ENCODE measurements at regions not wholly inside any gene's neighbourhood (a gene's known extent, or its start where the extent isn't known, plus 50 kb on each side); places are given as distances from the start of the nearest gene placed in this dataset.

- CTCF ChIA-PET = interaction anchor here (1.0 kb wide), 1 partner anchor 19 kb away, joined by 4 read pairs; no protein-coding TSS in a partner anchor
- intact Hi-C loops (cut with micrococcal nuclease) = no loop called here
- no peaks in the 10 kb centered on the region for H3K27me3 ChIP-seq (replicated peaks in 1 of 4; ENCODE audit: control extremely low read depth in 1 of 4, control insufficient read depth in 3 of 4, insufficient read depth in 4 of 4, low read length in 3 of 4)
- POLR2A ChIA-PET = no interaction called here
- no peak overlapping the region for H3K4me3 ChIP-seq (ENCODE audit: control extremely low read depth in 1 of 5, extremely low read depth in 1 of 5, insufficient read depth in 1 of 5, low read depth in 2 of 5, low read length in 4 of 5)
- Mint-ChIP-seq H3K4me1 (peaks cover 17% of the 10 kb centered on the region), H3K9me3 (ENCODE audit: insufficient read depth) (peaks cover 11% of the 10 kb centered on the region), H3K27me3 (no peaks in the 10 kb centered on the region), H3K27ac (no peak overlapping the region), H3K4me3 (no peak overlapping the region)
- TF ChIP-seq EZH2 (IDR thresholded peaks at IDR 0.05; ENCODE audit: borderline replicate concordance, insufficient read depth, low read depth, low read length, poor library complexity, severe bottlenecking) = no peak
- no peak for TF ChIP-seq CTCF (IDR thresholded peaks at IDR 0.05)
- peaks cover 0 to 13% (median 4%) of the 10 kb centered on the region in 3 donors for H3K9me3 ChIP-seq (ENCODE audit: control extremely low read depth in 1 of 3, control insufficient read depth in 2 of 3, insufficient read depth in 1 of 3, low read length in 2 of 3)
- no peak overlapping the region for H3K27ac ChIP-seq (ENCODE audit: low read length in 2 of 2)
- DNase-seq (no peak), ATAC-seq (ENCODE audit: low read depth) (no peak)
- H3K36me3 ChIP-seq (replicated peaks in 1 of 2; ENCODE audit: control extremely low read depth in 1 of 2, control insufficient read depth in 1 of 2, extremely low read depth in 1 of 2, insufficient read depth in 2 of 2, low read length in 1 of 2) = no peaks in the 10 kb centered on the region
- H3K4me2 ChIP-seq (replicated peaks; ENCODE audit: low read depth, low read length, poor library complexity, severe bottlenecking) = no peak overlapping the region
- H3K4me1 ChIP-seq (ENCODE audit: control insufficient read depth in 2 of 2, insufficient read depth in 2 of 2, low read length in 2 of 2) = peaks cover 0 to 6% of the 10 kb centered on the region in 2 donors
- 44% methylated on average over 2 of the region's 4 CpGs for whole genome bisulfite sequencing (ENCODE audit: insufficient coverage)
- no peaks in the 10 kb centered on the region for H3K79me2 ChIP-seq (ENCODE audit: control insufficient read depth, insufficient read depth, low read length)
- no peak overlapping the region for H2AFZ ChIP-seq (ENCODE audit: insufficient read depth, low read depth, low read length, poor library complexity, severe bottlenecking)
- H4K20me1 ChIP-seq (ENCODE audit: control insufficient read depth, insufficient read depth, low read length, poor library complexity, severe bottlenecking) = no peaks in the 10 kb centered on the region
- H3K9ac ChIP-seq (ENCODE audit: low read length) = no peak overlapping the region
Observed at GRCh38 chr7:50185208-50185607, 92.2 kb upstream of the ZPBP start.

GRCh38 chr7:50184271-50184990 lies 91.4 kb upstream of the ZPBP start:
- intact Hi-C loops (cut with micrococcal nuclease) = no loop called here

More at GRCh38 chr7:50184271-50184990, 91.4 kb upstream of the ZPBP start:
- ChIA-PET POLR2A (no interaction called here), CTCF (interaction anchor here (1.0 to 1.4 kb wide), 3 partner anchors 8 to 21 kb away, joined by 3 to 4 read pairs (median 3); no protein-coding TSS in a partner anchor)
- no peak overlapping the region for H3K27ac Mint-ChIP-seq
- Histone ChIP-seq H3K79me2 (ENCODE audit: control insufficient read depth, insufficient read depth, low read length) (no peaks in the 10 kb centered on the region), H2AFZ (ENCODE audit: insufficient read depth, low read depth, low read length, poor library complexity, severe bottlenecking) (no peak overlapping the region), H3K27ac (ENCODE audit: low read length in 2 of 2) (no peak overlapping the region), H4K20me1 (ENCODE audit: control insufficient read depth, insufficient read depth, low read length, poor library complexity, severe bottlenecking) (no peaks in the 10 kb centered on the region), H3K9me3 (ENCODE audit: control extremely low read depth in 1 of 3, control insufficient read depth in 2 of 3, insufficient read depth in 1 of 3, low read length in 2 of 3) (peaks cover 0 to 6% (median 4%) of the 10 kb centered on the region in 3 donors), H3K4me3 (ENCODE audit: control extremely low read depth in 1 of 5, extremely low read depth in 1 of 5, insufficient read depth in 1 of 5, low read depth in 2 of 5, low read length in 4 of 5) (no peak overlapping the region), H3K36me3 (replicated peaks in 1 of 2; ENCODE audit: control extremely low read depth in 1 of 2, control insufficient read depth in 1 of 2, extremely low read depth in 1 of 2, insufficient read depth in 2 of 2, low read length in 1 of 2) (no peaks in the 10 kb centered on the region), H3K27me3 (replicated peaks in 1 of 4; ENCODE audit: control extremely low read depth in 1 of 4, control insufficient read depth in 3 of 4, insufficient read depth in 4 of 4, low read length in 3 of 4) (no peaks in the 10 kb centered on the region), H3K4me1 (ENCODE audit: control insufficient read depth in 2 of 2, insufficient read depth in 2 of 2, low read length in 2 of 2) (peaks cover 0 to 6% of the 10 kb centered on the region in 2 donors), H3K4me2 (replicated peaks; ENCODE audit: low read depth, low read length, poor library complexity, severe bottlenecking) (no peak overlapping the region), H3K9ac (ENCODE audit: low read length) (no peak overlapping the region)
- TF ChIP-seq EZH2 (IDR thresholded peaks at IDR 0.05; ENCODE audit: borderline replicate concordance, insufficient read depth, low read depth, low read length, poor library complexity, severe bottlenecking) (no peak), CTCF (IDR thresholded peaks at IDR 0.05) (no peak)
- no peak for ATAC-seq (ENCODE audit: low read depth)
- no peak overlapping the region for H3K4me3 Mint-ChIP-seq
- peaks cover 5% of the 10 kb centered on the region for H3K9me3 Mint-ChIP-seq (ENCODE audit: insufficient read depth)
- WGBS (ENCODE audit: insufficient coverage) = 52% methylated on average over 4 of the region's 11 CpGs
- H3K27me3 Mint-ChIP-seq = no peaks in the 10 kb centered on the region
- no peak for DNase-seq
- H3K4me1 Mint-ChIP-seq = peaks cover 12% of the 10 kb centered on the region

All from B cell (primary cell).